Panc1 (cell line): ENCODE measurements at regions not wholly inside any gene's neighbourhood (a gene's known extent, or its start where the extent isn't known, plus 50 kb on each side); places are given as distances from the start of the nearest gene placed in this dataset.

ENCODE experiments used
- ATAC-seq: fragments of 200-7000 bp; cut with Tn5 transposase; 2 replicates; pipeline ENCODE4 v1.9.1; 2020; ENCODE audit warnings: mild to moderate bottlenecking, moderate library complexity
- BruUV-seq: library from RNA; stranded (reverse); fragments of 400-500 nt; replicated peaks from 2 replicates; lab custom pipeline; 2021; lab: Mats Ljungman, UMichigan
- CTCF ChIA-PET: fragments of 300-600 bp; sonication (Branson Sonifier 250); formaldehyde crosslinking; loops from one replicate; lab custom pipeline; 2022; ENCODE audit warnings: antibody characterized with exemption; lab: Charles Lee
- POLR2A ChIA-PET: fragments of 300-600 bp; sonication (Branson Sonifier 250); formaldehyde crosslinking; loops from one replicate; lab custom pipeline; 2022; ENCODE audit warnings: antibody characterized with exemption; lab: Charles Lee
- DNase-seq: peaks from one replicate; pipeline ENCODE4 v3.0.0-alpha.2; 2010; ENCODE audit warnings: low read depth, low spot score
- H3K27ac ChIP-seq: 2 replicates; pipeline ENCODE4 v1.5.1; 2011; ENCODE audit warnings: mild to moderate bottlenecking, low read length, inconsistent platforms
- H3K27me3 ChIP-seq: fragments of 200-500 bp; sonication (Bioruptor generic); 2 replicates; pipeline ENCODE4 v1.6.0; 2014; ENCODE audit warnings: low read length, inconsistent platforms; ENCODE audit not compliant: control insufficient read depth, insufficient read depth
- H3K36me3 ChIP-seq: fragments of 200-500 bp; sonication (Bioruptor generic); 2 replicates; pipeline ENCODE4 v1.5.1; 2014; ENCODE audit warnings: inconsistent platforms, mild to moderate bottlenecking, low read length, moderate library complexity; ENCODE audit not compliant: control insufficient read depth, insufficient read depth
- H3K4me1 ChIP-seq: 2 replicates; pipeline ENCODE4 v1.5.1; 2011; ENCODE audit warnings: inconsistent platforms, mild to moderate bottlenecking, low read length, moderate library complexity; ENCODE audit not compliant: control insufficient read depth, insufficient read depth
- H3K4me3 ChIP-seq, 2 experiments: 2 replicates each; pipeline ENCODE4 v1.5.1; 2011 to 2012; ENCODE audit warnings: low read depth in 2 of 2, low read length in 2 of 2, mild to moderate bottlenecking in 2 of 2, inconsistent platforms in 1 of 2, moderate library complexity in 1 of 2
- H3K9me3 ChIP-seq: fragments of 200-500 bp; sonication (Bioruptor generic); 2 replicates; pipeline ENCODE4 v1.5.1; 2014; ENCODE audit warnings: low read depth, mild to moderate bottlenecking, inconsistent platforms, low read length, moderate library complexity; ENCODE audit not compliant: control insufficient read depth, insufficient read depth
- CTCF ChIP-seq: fragments of 450-650 bp; IDR thresholded peaks from 2 replicates; pipeline ENCODE4 v1.5.1; 2017; ENCODE audit warnings: mild to moderate bottlenecking
- POLR2AphosphoS5 ChIP-seq: IDR thresholded peaks from 2 replicates; pipeline ENCODE4 v1.6.1; 2012; ENCODE audit warnings: mild to moderate bottlenecking, low read depth, low read length, moderate library complexity
- SIN3A ChIP-seq: IDR thresholded peaks from 2 replicates; pipeline ENCODE4 v1.6.1; 2012; ENCODE audit warnings: low read depth, mild to moderate bottlenecking, low read length, moderate library complexity, borderline replicate concordance; ENCODE audit not compliant: insufficient read depth
- TCF7L2 ChIP-seq: IDR thresholded peaks from 2 replicates; pipeline ENCODE4 v1.6.1; 2011; ENCODE audit warnings: mild to moderate bottlenecking, low read depth, low read length, inconsistent platforms
- in situ Hi-C: cut with HindIII; loops from 2 replicates; pipeline ENCODE4 v1.10.0; 2016; ENCODE audit warnings: low sequenced_read_pairs, low pct_unique_long_range_greater_than_20kb
- intact Hi-C: fragments of 100-400 bp; cut with micrococcal nuclease; formaldehyde crosslinking; loops from one replicate; pipeline ENCODE4 v1.10.0; 2022; ENCODE audit not compliant: unreplicated experiment
- TF ChIP-seq, protein P1 (sequence below), 2 experiments: IDR thresholded peaks; 2 replicates each; pipeline ENCODE4 v1.6.1; 2011 to 2012; ENCODE audit warnings: low read depth in 2 of 2, control low read depth in 1 of 2, low read length in 1 of 2, mild to moderate bottlenecking in 1 of 2, moderate library complexity in 1 of 2; ENCODE audit not compliant: insufficient read depth in 1 of 2

DNA sequence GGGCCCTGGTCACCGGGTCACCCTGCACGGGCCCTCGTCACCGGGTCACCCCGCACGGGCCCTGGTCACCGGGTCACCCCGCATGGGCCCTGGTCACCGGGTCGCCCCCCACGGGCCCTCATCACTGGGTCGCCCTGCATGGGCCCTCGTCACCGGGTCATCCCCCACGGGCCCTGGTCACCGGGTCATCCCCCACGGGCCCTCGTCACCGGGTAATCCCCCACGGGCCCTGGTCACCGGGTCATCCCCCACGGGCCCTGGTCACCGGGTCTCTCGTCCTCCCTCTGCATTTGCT, 77.6 kb downstream of the RIPK4 start:
- POLR2A ChIA-PET, result no interaction called here
- H3K4me1 ChIP-seq, result peaks cover 28% of the 10 kb centered on the region
- no peak overlapping the region for H3K27ac ChIP-seq
- in situ Hi-C loops, result no loop called here
- intact Hi-C loops, result loop anchor here (5.0 kb wide), 1 partner anchor 33 kb away; no protein-coding TSS in a partner anchor
- no peaks in the 10 kb centered on the region for H3K9me3 ChIP-seq
- CTCF ChIA-PET, result no interaction called here
- no peaks in the 10 kb centered on the region for H3K36me3 ChIP-seq
- BruUV-seq, result no TSS peak
- no peak for TF ChIP-seq POLR2AphosphoS5
- DNase-seq, result no peak
- no peak overlapping the region for H3K4me3 ChIP-seq
- ATAC-seq, result no peak
- H3K27me3 ChIP-seq, result no peaks in the 10 kb centered on the region

GRCh38 chr21:41687633-41688032, 79.2 kb downstream of the RIPK4 start:
- DNase-seq, result no peak
- no peaks in the 10 kb centered on the region for H3K27me3 ChIP-seq
- in situ Hi-C loops, result no loop called here
- H3K36me3 ChIP-seq, result no peaks in the 10 kb centered on the region
- BruUV-seq, result no TSS peak
- no peak for ATAC-seq
- intact Hi-C loops, result loop anchor here (5.0 kb wide), 1 partner anchor 35 kb away; no protein-coding TSS in a partner anchor
- peaks cover 43% of the 10 kb centered on the region for H3K4me1 ChIP-seq
- H3K4me3 ChIP-seq, result no peak overlapping the region
- POLR2A ChIA-PET, result no interaction called here
- CTCF ChIA-PET, result no interaction called here
- TF ChIP-seq, protein P1, sequence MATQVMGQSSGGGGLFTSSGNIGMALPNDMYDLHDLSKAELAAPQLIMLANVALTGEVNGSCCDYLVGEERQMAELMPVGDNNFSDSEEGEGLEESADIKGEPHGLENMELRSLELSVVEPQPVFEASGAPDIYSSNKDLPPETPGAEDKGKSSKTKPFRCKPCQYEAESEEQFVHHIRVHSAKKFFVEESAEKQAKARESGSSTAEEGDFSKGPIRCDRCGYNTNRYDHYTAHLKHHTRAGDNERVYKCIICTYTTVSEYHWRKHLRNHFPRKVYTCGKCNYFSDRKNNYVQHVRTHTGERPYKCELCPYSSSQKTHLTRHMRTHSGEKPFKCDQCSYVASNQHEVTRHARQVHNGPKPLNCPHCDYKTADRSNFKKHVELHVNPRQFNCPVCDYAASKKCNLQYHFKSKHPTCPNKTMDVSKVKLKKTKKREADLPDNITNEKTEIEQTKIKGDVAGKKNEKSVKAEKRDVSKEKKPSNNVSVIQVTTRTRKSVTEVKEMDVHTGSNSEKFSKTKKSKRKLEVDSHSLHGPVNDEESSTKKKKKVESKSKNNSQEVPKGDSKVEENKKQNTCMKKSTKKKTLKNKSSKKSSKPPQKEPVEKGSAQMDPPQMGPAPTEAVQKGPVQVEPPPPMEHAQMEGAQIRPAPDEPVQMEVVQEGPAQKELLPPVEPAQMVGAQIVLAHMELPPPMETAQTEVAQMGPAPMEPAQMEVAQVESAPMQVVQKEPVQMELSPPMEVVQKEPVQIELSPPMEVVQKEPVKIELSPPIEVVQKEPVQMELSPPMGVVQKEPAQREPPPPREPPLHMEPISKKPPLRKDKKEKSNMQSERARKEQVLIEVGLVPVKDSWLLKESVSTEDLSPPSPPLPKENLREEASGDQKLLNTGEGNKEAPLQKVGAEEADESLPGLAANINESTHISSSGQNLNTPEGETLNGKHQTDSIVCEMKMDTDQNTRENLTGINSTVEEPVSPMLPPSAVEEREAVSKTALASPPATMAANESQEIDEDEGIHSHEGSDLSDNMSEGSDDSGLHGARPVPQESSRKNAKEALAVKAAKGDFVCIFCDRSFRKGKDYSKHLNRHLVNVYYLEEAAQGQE (IDR thresholded peaks at IDR 0.05; ENCODE audit: insufficient read depth in 1 of 2, low read depth in 2 of 2, low read length in 1 of 2), result no peak
- TF ChIP-seq SIN3A (no peak), POLR2AphosphoS5 (no peak)
- H3K27ac ChIP-seq, result peak overlapping the region; percentile 97
- H3K9me3 ChIP-seq, result no peaks in the 10 kb centered on the region

DNA sequence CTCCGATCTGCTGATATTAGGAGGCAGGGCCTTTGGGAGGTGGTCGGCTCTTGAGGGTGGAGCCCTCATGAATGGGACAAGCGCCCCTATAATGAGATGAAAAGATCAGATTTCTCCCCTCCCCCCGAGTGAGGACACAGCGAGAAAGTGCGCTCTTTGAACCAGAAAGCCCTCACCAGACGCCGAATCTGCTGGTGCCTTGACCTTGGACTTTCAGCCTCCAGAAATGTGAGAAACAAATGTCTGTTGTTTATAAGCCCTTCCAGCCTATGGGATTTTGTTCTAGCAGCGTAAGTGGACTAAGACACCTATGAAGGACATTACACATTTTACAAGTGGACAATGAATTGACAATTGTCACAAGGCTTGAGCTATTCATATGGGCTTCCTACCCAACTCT, 80.2 kb downstream of the RIPK4 start:
- POLR2A ChIA-PET, result no interaction called here
- TF ChIP-seq TCF7L2 (no peak), POLR2AphosphoS5 (no peak), CTCF (no peak), SIN3A (no peak)
- TF ChIP-seq, protein P1 (IDR thresholded peaks at IDR 0.05; ENCODE audit: insufficient read depth in 1 of 2, low read depth in 2 of 2, low read length in 1 of 2), result no peak
- H3K9me3 ChIP-seq, result no peaks in the 10 kb centered on the region
- ATAC-seq (no peak), DNase-seq (no peak)
- no peaks in the 10 kb centered on the region for H3K27me3 ChIP-seq
- H3K27ac ChIP-seq, result peak overlapping the region; percentile 97
- BruUV-seq, result no TSS peak
- in situ Hi-C loops, result no loop called here
- intact Hi-C loops, result loop anchor here (5.0 kb wide), 1 partner anchor 36 kb away; no protein-coding TSS in a partner anchor
- CTCF ChIA-PET, result no interaction called here
- H3K36me3 ChIP-seq, result no peaks in the 10 kb centered on the region
- peaks cover 45% of the 10 kb centered on the region for H3K4me1 ChIP-seq
- no peak overlapping the region for H3K4me3 ChIP-seq
